ENCODE measurements at regions not wholly inside any gene's neighbourhood (a gene's known extent, or its start where the extent isn't known, plus 50 kb on each side); places are given as distances from the start of the nearest gene placed in this dataset.
"Not testable (repeated sequence)": the region's sequence is repeated elsewhere in the genome, so short reads cannot be mapped to it uniquely, and the experiment has no call there.

GRCh38 chr2:136305517-136306192, 187.7 kb upstream of the CXCR4 start:
- H3K27me3 Mint-ChIP-seq = no peaks in the 10 kb centered on the region
- H3K9me3 Mint-ChIP-seq = peaks cover 1% of the 10 kb centered on the region
- peak overlapping the region; percentile 77 for H3K27ac Mint-ChIP-seq
- peak; percentile 70 for DNase-seq
- H3K4me1 Mint-ChIP-seq = peaks cover 26% of the 10 kb centered on the region
- no peaks in the 10 kb centered on the region for H3K36me3 Mint-ChIP-seq
- H3K4me3 Mint-ChIP-seq = no peak overlapping the region

- no peak overlapping the region for H3K4me3 Mint-ChIP-seq
- peaks cover 1% of the 10 kb centered on the region for H3K9me3 Mint-ChIP-seq
- DNase-seq = no peak
- H3K27ac Mint-ChIP-seq = no peak overlapping the region
- no peaks in the 10 kb centered on the region for H3K36me3 Mint-ChIP-seq
- H3K4me1 Mint-ChIP-seq = peaks cover 18% of the 10 kb centered on the region
- no peaks in the 10 kb centered on the region for H3K27me3 Mint-ChIP-seq
These were observed 183.1 kb upstream of the CXCR4 start for GRCh38 chr2:136301006-136301405.

- no peak for DNase-seq
- H3K9me3 Mint-ChIP-seq = peaks cover 1% of the 10 kb centered on the region
- H3K4me1 Mint-ChIP-seq = peaks cover 6% of the 10 kb centered on the region
- no peaks in the 10 kb centered on the region for H3K36me3 Mint-ChIP-seq
- no peak overlapping the region for H3K4me3 Mint-ChIP-seq
- no peaks in the 10 kb centered on the region for H3K27me3 Mint-ChIP-seq
- H3K27ac Mint-ChIP-seq = no peak overlapping the region
These were observed 180.7 kb upstream of the CXCR4 start for GRCh38 chr2:136298631-136299030.

GRCh38 chr2:136297994-136298393, 180.0 kb upstream of the CXCR4 start:
- Mint-ChIP-seq H3K9me3 (peaks cover under 1% of the 10 kb centered on the region), H3K36me3 (no peaks in the 10 kb centered on the region), H3K27me3 (no peaks in the 10 kb centered on the region), H3K4me3 (no peak overlapping the region), H3K4me1 (peaks cover 6% of the 10 kb centered on the region), H3K27ac (no peak overlapping the region)
- DNase-seq = no peak

GRCh38 chr2:136297312-136297711, 179.4 kb upstream of the CXCR4 start:
- no peaks in the 10 kb centered on the region for H3K27me3 Mint-ChIP-seq
- no peaks in the 10 kb centered on the region for H3K9me3 Mint-ChIP-seq
- no peak overlapping the region for H3K27ac Mint-ChIP-seq
- peaks cover 11% of the 10 kb centered on the region for H3K4me1 Mint-ChIP-seq
- H3K4me3 Mint-ChIP-seq = no peak overlapping the region
- DNase-seq = no peak
- H3K36me3 Mint-ChIP-seq = no peaks in the 10 kb centered on the region

GRCh38 chr2:136295168-136295567, 177.2 kb upstream of the CXCR4 start:
- H3K9me3 Mint-ChIP-seq = no peaks in the 10 kb centered on the region
- H3K4me1 Mint-ChIP-seq = peaks cover 12% of the 10 kb centered on the region
- no peak for DNase-seq
- no peak overlapping the region for H3K4me3 Mint-ChIP-seq
- no peaks in the 10 kb centered on the region for H3K36me3 Mint-ChIP-seq
- no peaks in the 10 kb centered on the region for H3K27me3 Mint-ChIP-seq
- H3K27ac Mint-ChIP-seq = no peak overlapping the region

GRCh38 chr2:136291871-136292270, 173.9 kb upstream of the CXCR4 start:
- Mint-ChIP-seq H3K27me3 (no peaks in the 10 kb centered on the region), H3K4me3 (no peak overlapping the region), H3K9me3 (no peaks in the 10 kb centered on the region), H3K4me1 (peaks cover 8% of the 10 kb centered on the region), H3K36me3 (no peaks in the 10 kb centered on the region), H3K27ac (no peak overlapping the region)
- DNase-seq = no peak

- Mint-ChIP-seq H3K4me3 (no peak overlapping the region), H3K27ac (no peak overlapping the region), H3K9me3 (no peaks in the 10 kb centered on the region), H3K4me1 (peaks cover 13% of the 10 kb centered on the region), H3K27me3 (no peaks in the 10 kb centered on the region), H3K36me3 (no peaks in the 10 kb centered on the region)
- DNase-seq = no peak
These were observed 172.4 kb upstream of the CXCR4 start for GRCh38 chr2:136290326-136290725.

GRCh38 chr2:136288249-136288648, 170.3 kb upstream of the CXCR4 start:
- Mint-ChIP-seq H3K27ac (no peak overlapping the region), H3K27me3 (no peaks in the 10 kb centered on the region), H3K36me3 (no peaks in the 10 kb centered on the region)

GRCh38 chr2:136286423-136286822, 168.5 kb upstream of the CXCR4 start:
- Mint-ChIP-seq H3K4me3 (no peak overlapping the region), H3K4me1 (peaks cover 33% of the 10 kb centered on the region), H3K9me3 (no peaks in the 10 kb centered on the region), H3K36me3 (no peaks in the 10 kb centered on the region), H3K27me3 (no peaks in the 10 kb centered on the region), H3K27ac (no peak overlapping the region)
- no peak for DNase-seq

More at GRCh38 chr2:136288249-136288648, 170.3 kb upstream of the CXCR4 start:
- Mint-ChIP-seq H3K4me1 (peaks cover 26% of the 10 kb centered on the region), H3K9me3 (no peaks in the 10 kb centered on the region), H3K4me3 (no peak overlapping the region)
- no peak for DNase-seq

- Mint-ChIP-seq H3K36me3 (no peaks in the 10 kb centered on the region), H3K4me3 (no peak overlapping the region), H3K27ac (peak overlapping the region; percentile 51), H3K4me1 (peaks cover 42% of the 10 kb centered on the region), H3K9me3 (no peaks in the 10 kb centered on the region), H3K27me3 (no peaks in the 10 kb centered on the region)
- no peak for DNase-seq
These were observed 166.5 kb upstream of the CXCR4 start for GRCh38 chr2:136284226-136285119.

- Mint-ChIP-seq H3K27ac (no peak overlapping the region), H3K4me3 (no peak overlapping the region), H3K9me3 (no peaks in the 10 kb centered on the region), H3K36me3 (no peaks in the 10 kb centered on the region), H3K27me3 (no peaks in the 10 kb centered on the region), H3K4me1 (peaks cover 42% of the 10 kb centered on the region)
- no peak for DNase-seq
These were observed 164.3 kb upstream of the CXCR4 start for GRCh38 chr2:136282251-136282650.

GRCh38 chr2:136281281-136282114, 163.5 kb upstream of the CXCR4 start:
- no peak overlapping the region for H3K4me3 Mint-ChIP-seq
- no peaks in the 10 kb centered on the region for H3K9me3 Mint-ChIP-seq
- H3K4me1 Mint-ChIP-seq = peaks cover 41% of the 10 kb centered on the region
- no peaks in the 10 kb centered on the region for H3K36me3 Mint-ChIP-seq
- DNase-seq = peak; percentile 31
- H3K27me3 Mint-ChIP-seq = no peaks in the 10 kb centered on the region
- peak overlapping the region; percentile 80 for H3K27ac Mint-ChIP-seq

GRCh38 chr2:136266346-136266745, 148.4 kb upstream of the CXCR4 start:
- H3K27me3 Mint-ChIP-seq, DNase-seq, H3K4me3 Mint-ChIP-seq, H3K4me1 Mint-ChIP-seq, H3K27ac Mint-ChIP-seq: not testable (repeated sequence)
- Mint-ChIP-seq H3K36me3 (peaks cover 16% of the 10 kb centered on the region), H3K9me3 (peaks cover 32% of the 10 kb centered on the region)

- DNase-seq = no peak
- Mint-ChIP-seq H3K27ac (no peak overlapping the region), H3K9me3 (peaks cover 14% of the 10 kb centered on the region), H3K27me3 (no peaks in the 10 kb centered on the region), H3K36me3 (peaks cover 6% of the 10 kb centered on the region), H3K4me3 (no peak overlapping the region), H3K4me1 (peaks cover 8% of the 10 kb centered on the region)
These were observed 141.6 kb upstream of the CXCR4 start for GRCh38 chr2:136259551-136259950.
